OCI-LY3 (cell line): ENCODE measurements at regions not wholly inside any gene's neighbourhood (a gene's known extent, or its start where the extent isn't known, plus 50 kb on each side); places are given as distances from the start of the nearest gene placed in this dataset.

ENCODE experiments used
- CTCF ChIP-seq: fragments of 200-600, 300-600 bp; sonication (generic); IDR thresholded peaks from 2 replicates; pipeline ENCODE4 v1.5.1; 2014; ENCODE audit warnings: antibody characterized with exemption, low read length, low read depth
- EZH2phosphoT487 ChIP-seq: fragments of 200-600 bp; shearing (Covaris generic); IDR thresholded peaks from 2 replicates; pipeline ENCODE4 v1.6.1; 2018; ENCODE audit warnings: antibody characterized with exemption, mixed run types, low read depth

- no peak for TF ChIP-seq CTCF
- TF ChIP-seq EZH2phosphoT487, result no peak
Observed at GRCh38 chr2:160825433-160825832, 331.8 kb upstream of the RBMS1 start.
